ENCODE measurements at regions not wholly inside any gene's neighbourhood (a gene's known extent, or its start where the extent isn't known, plus 50 kb on each side); places are given as distances from the start of the nearest gene placed in this dataset.

- H3K27me3 Mint-ChIP-seq (ENCODE audit: unreplicated experiment): no peaks in the 10 kb centered on the region
- TF ChIP-seq CTCF (IDR thresholded peaks at IDR 0.05; ENCODE audit: partially characterized antibody, unreplicated experiment): no peak
- H3K27ac Mint-ChIP-seq (ENCODE audit: unreplicated experiment): no peak overlapping the region
- no peaks in the 10 kb centered on the region for H3K4me1 Mint-ChIP-seq (ENCODE audit: low read depth, unreplicated experiment)
- H3K4me3 Mint-ChIP-seq (ENCODE audit: unreplicated experiment): no peak overlapping the region
- peaks cover 2% of the 10 kb centered on the region for H3K9me3 Mint-ChIP-seq (ENCODE audit: unreplicated experiment)
- DNase-seq: no peak
- H3K36me3 Mint-ChIP-seq (ENCODE audit: unreplicated experiment): no peaks in the 10 kb centered on the region
These were observed 135.4 kb upstream of the GGTLC1 start for GRCh38 chr20:24124003-24124402.

DNA sequence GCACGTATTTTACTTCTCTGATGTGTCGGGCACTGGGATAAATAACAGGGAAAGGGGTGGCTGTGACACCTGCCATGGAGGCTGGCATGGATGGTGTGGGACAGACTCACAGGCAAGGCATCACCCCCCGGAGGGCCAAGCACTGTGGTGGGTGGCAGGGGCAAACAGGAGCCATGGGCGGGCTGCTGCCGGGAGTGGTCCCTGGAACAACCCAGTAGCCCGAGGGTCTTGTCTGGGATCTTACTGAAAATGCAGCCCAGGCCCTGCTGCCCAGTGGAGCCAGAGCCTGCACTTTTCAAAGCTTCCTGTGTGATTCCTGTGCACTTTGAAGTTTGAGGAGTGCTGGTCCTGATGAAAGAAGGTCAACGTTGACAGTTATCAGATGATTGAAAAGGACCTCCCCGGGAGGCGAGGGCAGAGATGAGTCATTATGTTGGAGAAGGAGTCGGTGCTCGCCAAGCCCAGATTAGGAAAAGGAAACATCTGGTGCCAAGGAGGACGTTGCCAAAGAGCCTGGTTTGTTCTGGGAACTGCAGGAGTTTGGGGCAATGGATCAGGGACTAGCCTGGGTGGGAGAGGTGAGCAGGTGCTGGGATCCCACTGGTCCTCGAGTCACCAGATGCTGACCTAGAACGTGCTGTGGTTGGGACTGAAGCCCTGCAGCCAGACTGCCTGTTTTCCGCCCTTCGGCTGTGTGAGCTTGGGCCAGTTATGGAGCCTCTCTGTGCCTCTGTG lies 130.0 kb upstream of the GGTLC1 start:
- TF ChIP-seq CTCF (IDR thresholded peaks at IDR 0.05; ENCODE audit: partially characterized antibody, unreplicated experiment): no peak
- Mint-ChIP-seq H3K4me3 (ENCODE audit: unreplicated experiment) (no peak overlapping the region), H3K4me1 (ENCODE audit: low read depth, unreplicated experiment) (peaks cover 1% of the 10 kb centered on the region), H3K9me3 (ENCODE audit: unreplicated experiment) (no peaks in the 10 kb centered on the region), H3K36me3 (ENCODE audit: unreplicated experiment) (no peaks in the 10 kb centered on the region), H3K27ac (ENCODE audit: unreplicated experiment) (no peak overlapping the region), H3K27me3 (ENCODE audit: unreplicated experiment) (peaks cover 3% of the 10 kb centered on the region)
- no peak for DNase-seq

GRCh38 chr20:24118034-24118433 lies 129.5 kb upstream of the GGTLC1 start:
- Mint-ChIP-seq H3K27ac (ENCODE audit: unreplicated experiment) (no peak overlapping the region), H3K4me1 (ENCODE audit: low read depth, unreplicated experiment) (peaks cover 1% of the 10 kb centered on the region), H3K27me3 (ENCODE audit: unreplicated experiment) (peaks cover 3% of the 10 kb centered on the region), H3K9me3 (ENCODE audit: unreplicated experiment) (no peaks in the 10 kb centered on the region), H3K36me3 (ENCODE audit: unreplicated experiment) (no peaks in the 10 kb centered on the region), H3K4me3 (ENCODE audit: unreplicated experiment) (no peak overlapping the region)
- TF ChIP-seq CTCF (IDR thresholded peaks at IDR 0.05; ENCODE audit: partially characterized antibody, unreplicated experiment): no peak
- DNase-seq: no peak

- Mint-ChIP-seq H3K36me3 (ENCODE audit: unreplicated experiment) (no peaks in the 10 kb centered on the region), H3K4me1 (ENCODE audit: low read depth, unreplicated experiment) (peaks cover 1% of the 10 kb centered on the region), H3K9me3 (ENCODE audit: unreplicated experiment) (no peaks in the 10 kb centered on the region), H3K27me3 (ENCODE audit: unreplicated experiment) (peaks cover 3% of the 10 kb centered on the region), H3K4me3 (ENCODE audit: unreplicated experiment) (no peak overlapping the region), H3K27ac (ENCODE audit: unreplicated experiment) (no peak overlapping the region)
- TF ChIP-seq CTCF (IDR thresholded peaks at IDR 0.05; ENCODE audit: partially characterized antibody, unreplicated experiment): no peak
- DNase-seq: no peak
These were observed 128.8 kb upstream of the GGTLC1 start for GRCh38 chr20:24117383-24117782.

GRCh38 chr20:24116611-24117010 lies 128.0 kb upstream of the GGTLC1 start:
- TF ChIP-seq CTCF (IDR thresholded peaks at IDR 0.05; ENCODE audit: partially characterized antibody, unreplicated experiment): no peak
- Mint-ChIP-seq H3K36me3 (ENCODE audit: unreplicated experiment) (no peaks in the 10 kb centered on the region), H3K27me3 (ENCODE audit: unreplicated experiment) (peaks cover 3% of the 10 kb centered on the region), H3K9me3 (ENCODE audit: unreplicated experiment) (no peaks in the 10 kb centered on the region), H3K4me1 (ENCODE audit: low read depth, unreplicated experiment) (peaks cover 1% of the 10 kb centered on the region), H3K27ac (ENCODE audit: unreplicated experiment) (no peak overlapping the region), H3K4me3 (ENCODE audit: unreplicated experiment) (no peak overlapping the region)
- DNase-seq: no peak
